Frontal cortex (tissue), 3 donors: ENCODE measurements at regions not wholly inside any gene's neighbourhood (a gene's known extent, or its start where the extent isn't known, plus 50 kb on each side); places are given as distances from the start of the nearest gene placed in this dataset.
"Not testable (repeated sequence)": the region's sequence is repeated elsewhere in the genome, so short reads cannot be mapped to it uniquely, and the experiment has no call there.

Source experiments
- DNase-seq, 2 donors: peaks; one replicate each; pipeline ENCODE4 v3.0.0; 2012; ENCODE audit warnings: low spot score in 2 of 2
- FAIRE-seq: peaks from 2 replicates; lab custom pipeline; 2012; peaks lifted over from hg19 to GRCh38; lab: Jason Lieb, UNC
- donor health status: control.
- donor health status: control.
- donor health status: control.

- not testable (repeated sequence) for FAIRE-seq, DNase-seq
These were observed 51.0 kb upstream of the CDYL start for GRCh38 chr6:4725136-4725760.

DNA sequence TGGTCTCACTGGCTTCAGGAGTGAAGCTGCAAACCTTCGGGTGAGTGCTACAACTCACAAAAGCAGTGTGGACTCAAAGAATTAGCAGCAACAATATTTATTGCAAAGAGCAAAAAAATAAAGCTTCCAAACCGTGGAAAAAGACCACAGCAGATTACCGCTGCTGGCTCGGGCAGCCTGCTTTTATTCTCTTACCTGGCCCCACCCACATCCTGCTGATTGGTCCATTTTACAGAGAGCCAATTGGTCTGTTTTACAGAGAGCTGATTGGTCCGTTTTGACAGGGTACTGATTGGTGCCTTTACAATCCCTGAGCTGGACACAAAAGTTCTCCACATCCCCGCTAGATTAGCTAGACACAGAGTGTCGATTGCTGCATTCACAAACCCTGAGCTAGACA is 51.5 kb upstream of the CDYL start:
- FAIRE-seq, DNase-seq: not testable (repeated sequence)

DNA sequence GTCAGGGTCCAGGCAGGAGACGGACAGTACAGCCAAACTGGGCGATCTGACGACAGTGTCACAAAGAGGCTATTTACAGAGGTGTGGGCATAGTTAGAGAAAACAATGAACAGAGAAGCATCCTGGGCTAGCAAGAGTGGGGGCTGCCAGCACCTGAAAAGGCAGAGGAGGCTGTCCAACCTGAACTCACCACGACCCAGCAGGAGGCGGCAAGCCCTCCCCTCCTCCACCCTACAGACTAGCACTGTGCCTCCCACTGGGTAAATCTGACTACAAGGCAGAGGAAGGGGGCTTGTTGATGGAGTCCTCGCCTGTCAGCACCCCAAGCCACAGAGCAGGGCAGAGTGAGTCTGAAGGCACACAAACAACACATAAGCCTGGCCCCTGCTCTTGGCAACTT is 52.8 kb upstream of the CDYL start:
- FAIRE-seq (no peak), DNase-seq (no peak)

DNA sequence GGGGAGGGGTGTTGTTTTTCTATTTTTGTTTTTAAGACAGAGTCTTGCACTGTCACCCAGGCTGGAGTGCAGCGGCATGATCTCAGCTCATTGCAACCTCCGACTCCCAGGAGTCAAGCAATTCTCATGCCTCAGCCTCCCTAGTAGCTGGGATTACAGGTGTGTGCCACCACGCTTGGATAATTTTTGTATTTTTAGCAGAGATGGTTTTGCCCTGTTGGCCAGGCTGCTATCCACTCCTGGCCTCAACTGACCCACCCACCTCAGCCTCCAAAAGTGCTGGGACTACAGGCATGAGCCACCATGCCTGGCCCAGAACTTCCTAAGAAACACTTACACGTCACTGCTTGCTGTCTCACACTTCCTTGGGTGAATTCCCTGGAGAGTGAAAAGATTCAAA is 54.8 kb upstream of the CDYL start:
- not testable (repeated sequence) for DNase-seq, FAIRE-seq

- FAIRE-seq (no peak), DNase-seq (no peak)
These were observed 56.7 kb upstream of the CDYL start for GRCh38 chr6:4719491-4719890.

- DNase-seq (no peak), FAIRE-seq (no peak)
These were observed 58.3 kb upstream of the CDYL start for GRCh38 chr6:4717856-4718255.

GRCh38 chr6:4717124-4717523 is 59.1 kb upstream of the CDYL start:
- no peak for FAIRE-seq
- DNase-seq, result no peak

- FAIRE-seq (no peak), DNase-seq (no peak)
These were observed 61.2 kb upstream of the CDYL start for GRCh38 chr6:4714961-4715501.

DNA sequence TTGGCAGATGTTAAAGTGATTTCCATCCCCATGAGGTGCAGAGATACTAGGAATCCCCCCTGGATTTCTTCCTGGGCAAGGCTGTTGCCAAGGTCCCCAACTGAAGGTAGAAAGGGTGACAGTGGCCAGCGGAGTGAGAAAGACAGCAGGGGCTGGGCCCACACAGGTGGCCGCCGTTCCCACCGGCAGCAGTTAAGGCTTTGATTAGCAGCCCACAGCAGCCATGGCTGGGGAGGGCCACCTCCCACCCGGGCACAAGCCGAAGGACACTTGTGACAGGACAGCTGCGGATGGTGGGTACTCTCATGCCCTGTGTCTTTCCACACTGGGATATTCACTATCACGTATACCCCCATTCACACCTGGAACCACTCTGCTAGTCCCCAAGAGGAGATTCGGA is 63.9 kb upstream of the CDYL start:
- no peak for DNase-seq
- no peak for FAIRE-seq

DNA sequence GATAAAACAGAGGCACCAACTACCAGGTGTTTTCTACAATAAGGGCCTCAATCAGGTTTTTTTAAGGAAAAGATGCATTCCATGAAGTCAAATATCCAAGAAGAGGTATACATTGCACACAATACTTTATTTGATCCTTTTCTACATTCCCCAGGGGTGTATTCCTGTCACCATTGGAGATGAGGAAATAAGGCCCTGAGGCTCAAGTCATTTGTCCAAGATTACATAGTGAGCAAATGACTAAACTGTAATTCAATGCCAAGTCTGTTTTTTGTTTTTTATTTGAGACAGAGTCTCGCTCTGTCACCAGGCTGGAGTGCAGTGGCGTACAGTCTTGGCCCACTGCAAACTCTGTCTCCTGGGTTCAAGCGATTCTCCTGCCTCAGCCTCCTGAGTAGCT is 69.2 kb upstream of the CDYL start:
- FAIRE-seq (no peak), DNase-seq (no peak)

- no peak for DNase-seq
- no peak for FAIRE-seq
These were observed 70.4 kb upstream of the CDYL start for GRCh38 chr6:4705809-4706208.

DNA sequence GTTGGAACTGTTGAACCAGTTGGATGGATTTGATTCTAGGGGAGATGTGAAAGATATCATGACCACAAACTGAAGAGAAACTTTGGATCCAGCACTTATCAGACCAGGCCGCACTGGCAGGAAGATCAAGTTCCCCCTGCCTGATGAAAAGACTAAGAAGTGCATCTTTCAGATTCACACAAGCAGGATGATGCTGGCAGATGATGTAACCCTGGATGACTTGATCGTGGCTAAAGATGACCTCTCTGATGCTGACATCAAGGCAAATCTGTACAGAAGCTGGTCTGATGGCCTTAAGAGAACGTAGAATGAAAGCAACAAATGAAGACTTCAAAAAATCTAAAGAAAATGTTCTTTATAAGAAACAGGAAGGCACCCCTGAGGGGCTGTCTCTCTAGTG is 72.8 kb upstream of the CDYL start:
- FAIRE-seq (no peak), DNase-seq (no peak)

DNA sequence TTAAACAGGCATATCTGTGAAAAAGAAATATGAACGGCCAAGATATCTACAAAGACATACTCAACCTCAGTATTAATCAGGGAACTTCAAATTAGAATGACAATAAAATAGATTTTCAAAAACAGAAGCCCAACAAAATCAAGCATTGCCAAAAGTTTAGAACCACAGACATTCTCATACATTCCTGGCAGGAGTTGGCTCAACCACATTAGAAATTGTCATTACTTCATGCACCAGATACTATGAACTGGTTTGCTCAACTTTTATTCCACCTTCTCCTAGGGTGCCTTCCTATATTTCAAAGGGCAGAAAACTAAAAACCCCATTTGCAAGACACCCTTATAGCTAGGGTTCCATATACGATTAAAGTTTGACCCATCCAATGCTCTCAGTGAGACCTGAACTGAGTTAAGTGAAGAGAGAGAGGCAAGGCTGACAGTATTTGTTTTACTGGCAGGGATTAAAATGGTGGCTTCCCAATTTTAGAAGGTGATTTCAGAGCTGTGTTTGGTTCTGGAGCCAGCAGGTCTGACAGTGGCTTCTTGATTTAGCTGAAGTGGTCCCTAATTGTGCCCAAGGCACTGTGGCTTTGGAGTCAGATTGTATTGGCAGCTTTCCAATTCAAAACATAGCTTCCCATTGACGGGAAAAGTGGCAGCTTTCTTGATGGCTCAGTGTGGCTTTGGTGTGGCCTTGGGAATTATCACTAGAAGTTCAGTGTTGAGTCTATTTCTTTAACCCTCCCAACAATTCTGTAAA is 77.1 kb upstream of the CDYL start:
- no peak for DNase-seq
- FAIRE-seq, result no peak

- FAIRE-seq (no peak), DNase-seq (no peak)
These were observed 82.8 kb upstream of the CDYL start for GRCh38 chr6:4693173-4693970.

GRCh38 chr6:4692664-4693063 is 83.5 kb upstream of the CDYL start:
- FAIRE-seq, result no peak

GRCh38 chr6:4687989-4688947 is 87.9 kb upstream of the CDYL start:
- DNase-seq, result no peak
- FAIRE-seq, result no peak

More at GRCh38 chr6:4692664-4693063, 83.5 kb upstream of the CDYL start:
- no peak for DNase-seq

DNA sequence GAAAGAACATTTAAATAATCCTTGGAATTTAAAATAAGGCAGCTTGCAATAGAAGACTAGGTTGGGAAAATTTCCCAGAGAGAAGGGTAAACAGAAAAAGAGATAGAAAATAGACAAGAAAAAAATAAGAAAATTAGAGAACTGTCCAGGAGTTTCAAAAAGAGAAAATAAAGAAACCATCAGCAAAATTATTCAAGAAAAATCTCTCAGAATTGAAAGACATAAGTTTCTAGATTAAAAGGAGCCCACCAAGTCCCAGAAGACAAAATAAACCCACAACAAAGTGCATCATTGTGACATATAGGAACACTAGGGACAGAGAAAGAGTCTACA is 88.6 kb upstream of the CDYL start:
- DNase-seq (no peak), FAIRE-seq (no peak)

GRCh38 chr6:4682431-4683097 is 93.6 kb upstream of the CDYL start:
- DNase-seq, result no peak
- FAIRE-seq, result no peak
